ENCODE measurements at regions not wholly inside any gene's neighbourhood (a gene's known extent, or its start where the extent isn't known, plus 50 kb on each side); places are given as distances from the start of the nearest gene placed in this dataset.
A peak's percentile ranks its signal among the peaks of the same experiment; 100 is the strongest.
"Not testable (repeated sequence)": the region's sequence is repeated elsewhere in the genome, so short reads cannot be mapped to it uniquely, and the experiment has no call there.

DNA sequence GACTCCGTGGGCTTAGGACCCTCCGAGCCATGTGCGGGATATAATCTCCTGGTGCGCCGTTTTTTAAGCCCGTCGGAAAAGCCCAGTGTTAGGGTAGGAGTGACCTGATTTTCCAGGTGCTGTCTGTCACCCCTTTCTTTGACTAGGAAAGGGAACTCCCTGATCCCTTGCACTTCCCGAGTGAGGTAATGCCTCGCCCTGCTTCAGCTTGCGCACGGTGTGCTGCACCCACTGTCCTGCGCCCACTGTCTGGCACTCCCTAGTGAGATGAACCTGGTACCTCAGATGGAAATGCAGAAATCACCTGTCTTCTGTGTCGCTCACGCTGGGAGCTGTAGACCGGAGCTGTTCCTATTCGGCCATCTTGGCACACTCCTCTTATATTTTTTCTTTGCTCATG is 95.1 kb upstream of the FRMD4B start:
- DNase-seq: not testable (repeated sequence)

DNA sequence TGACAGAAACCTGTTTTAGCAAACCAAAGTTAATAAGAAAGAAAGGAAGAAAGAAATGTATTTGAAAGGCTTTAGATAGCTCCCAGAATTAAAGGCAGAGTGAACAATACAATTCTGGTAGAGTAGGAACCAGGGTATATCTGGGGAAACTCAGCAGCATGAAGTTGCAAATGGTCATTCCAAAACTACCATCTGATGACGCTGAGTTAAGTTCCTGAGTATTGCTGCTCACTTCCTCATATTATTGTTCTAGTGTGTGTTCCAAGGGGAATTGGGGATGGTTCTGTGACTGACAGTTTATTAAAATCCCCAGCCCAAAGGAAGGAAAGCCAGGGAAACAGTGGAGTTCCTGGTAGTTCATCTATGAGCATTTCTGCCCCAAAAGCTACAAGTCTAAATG is 88.3 kb upstream of the FRMD4B start:
- DNase-seq: no peak

DNA sequence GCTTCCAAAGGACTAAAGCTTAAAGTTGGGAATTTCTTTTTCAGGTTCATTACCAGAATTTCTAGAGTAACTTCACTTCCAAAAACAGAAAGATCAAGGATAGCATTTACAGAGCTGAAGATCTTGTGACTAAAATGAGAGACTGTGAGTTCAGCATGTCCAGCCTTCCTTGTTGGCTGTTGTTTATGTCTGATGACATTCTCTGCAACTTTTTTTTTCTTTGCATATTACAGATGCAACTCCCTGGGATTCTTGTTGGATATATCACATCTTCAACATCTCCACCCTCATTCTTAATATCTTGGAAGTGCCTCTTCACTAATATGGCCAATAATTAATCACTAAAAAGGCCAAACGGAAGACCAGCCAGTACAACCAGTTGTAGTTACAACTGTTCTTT is 86.2 kb upstream of the FRMD4B start:
- no peak for DNase-seq

DNA sequence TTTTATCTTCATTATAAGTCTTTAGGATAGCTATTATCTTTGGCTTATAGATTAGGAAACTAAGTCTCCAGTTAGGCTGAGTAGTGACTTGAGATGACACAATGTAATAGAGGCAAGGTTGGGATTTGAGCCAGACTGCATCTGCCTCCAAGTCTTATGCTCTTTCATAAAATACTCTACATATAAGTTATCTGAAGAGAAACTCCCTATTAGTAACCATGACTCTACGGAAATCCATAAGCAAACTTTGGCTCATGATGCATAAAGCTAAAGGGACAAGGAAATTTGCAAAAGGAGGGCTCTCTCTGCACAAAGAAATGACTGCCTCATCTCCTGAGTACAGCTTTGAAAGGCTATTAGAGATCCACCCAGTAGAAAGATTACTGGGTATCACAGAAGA is 77.6 kb upstream of the FRMD4B start:
- DNase-seq: no peak

DNA sequence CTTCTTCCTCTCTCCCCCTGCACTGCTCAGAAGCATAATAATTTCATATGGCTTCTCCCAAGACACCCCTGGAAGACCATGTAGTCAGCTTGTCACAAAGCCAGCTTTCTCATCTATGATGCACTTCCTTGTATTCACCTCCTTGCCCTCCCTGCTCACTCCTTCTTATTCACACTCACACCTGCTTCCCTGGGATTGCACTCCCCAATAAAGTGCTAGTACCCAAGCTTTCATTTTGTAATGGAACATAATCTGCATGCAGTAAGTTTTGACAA is 76.9 kb upstream of the FRMD4B start:
- no peak for DNase-seq

DNA sequence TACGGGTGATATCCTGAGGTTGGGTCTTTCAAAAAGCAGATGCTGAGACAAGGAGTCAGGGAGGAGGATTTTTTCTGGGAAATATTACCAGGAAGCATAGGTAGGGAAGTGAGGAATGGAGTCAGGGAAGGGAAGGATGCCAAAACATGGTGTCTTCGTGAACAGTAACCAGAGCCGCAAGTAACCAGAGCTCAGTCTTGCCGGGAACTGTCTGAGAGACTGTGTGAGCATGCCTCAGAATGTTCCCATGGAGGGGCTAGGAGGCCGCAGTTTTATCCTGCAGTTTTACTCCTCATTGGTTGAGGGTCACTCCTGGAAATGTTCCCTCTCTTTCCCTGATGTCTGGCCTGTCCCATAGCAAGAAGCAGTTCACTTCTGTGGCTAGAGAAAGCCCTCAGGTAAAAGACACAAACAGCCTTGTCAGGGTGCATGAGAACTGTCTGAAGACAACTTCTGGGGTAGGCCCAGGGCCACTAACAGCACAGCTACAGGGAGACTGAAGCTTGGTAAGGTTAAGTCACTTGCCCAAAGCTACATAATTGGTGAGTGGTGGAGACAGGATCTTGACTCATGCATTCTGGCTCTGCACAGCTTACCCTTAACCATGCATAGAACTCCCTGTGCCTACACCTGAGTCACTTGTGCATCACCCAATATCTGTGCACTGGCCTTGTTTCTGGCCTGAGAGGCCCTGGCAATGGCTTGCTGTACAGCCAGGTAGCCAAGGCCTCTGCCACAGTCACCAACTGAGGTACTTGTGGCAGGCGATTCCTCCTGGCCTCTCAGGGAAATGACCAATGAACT is 76.3 kb upstream of the FRMD4B start:
- no peak for DNase-seq

DNA sequence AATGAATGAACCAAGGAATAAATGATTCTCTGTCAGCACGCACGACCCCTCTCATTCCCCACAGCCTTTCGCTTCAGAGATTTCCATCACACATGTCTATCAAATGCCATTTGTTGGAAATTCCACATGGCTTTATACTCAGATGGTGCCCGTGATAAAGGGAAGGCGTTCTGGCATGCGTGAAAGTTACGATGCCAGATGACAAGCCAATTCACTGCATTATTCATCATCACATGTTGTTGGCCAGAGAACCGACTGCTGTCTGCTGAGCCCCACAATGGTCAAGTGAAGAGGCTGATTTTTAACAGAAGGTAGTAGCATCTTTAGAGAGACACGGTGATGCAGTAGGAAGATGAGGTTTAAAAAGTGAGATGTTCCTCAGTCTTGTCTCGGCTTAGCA is 74.1 kb upstream of the FRMD4B start:
- no peak for DNase-seq

DNA sequence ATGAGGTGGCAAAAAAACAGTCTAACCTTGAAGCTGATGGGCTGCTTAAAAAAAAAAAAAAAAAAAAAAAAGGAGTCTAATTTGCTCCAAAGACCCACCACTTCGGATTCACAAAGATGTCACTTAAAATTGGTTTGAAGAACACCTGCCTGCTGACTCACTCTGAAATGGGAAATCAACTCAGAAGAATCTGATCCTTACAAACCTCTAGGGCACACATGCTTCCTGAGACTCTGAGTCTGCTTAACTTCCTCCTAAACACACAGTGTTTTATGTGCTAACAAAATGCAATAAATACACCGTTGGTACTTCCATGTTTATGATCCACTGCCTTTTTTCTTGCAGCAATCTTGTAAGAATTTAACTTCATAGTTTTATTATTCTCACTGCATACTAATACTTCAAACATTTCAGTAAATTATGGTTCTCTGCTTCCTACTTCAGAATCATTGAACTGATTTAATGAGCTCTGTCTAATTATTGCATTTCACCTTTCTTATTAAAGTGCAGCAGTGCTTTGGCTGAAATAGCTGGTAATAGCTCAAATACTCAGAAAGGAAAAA is 73.0 kb upstream of the FRMD4B start:
- DNase-seq: peak; percentile 24

DNA sequence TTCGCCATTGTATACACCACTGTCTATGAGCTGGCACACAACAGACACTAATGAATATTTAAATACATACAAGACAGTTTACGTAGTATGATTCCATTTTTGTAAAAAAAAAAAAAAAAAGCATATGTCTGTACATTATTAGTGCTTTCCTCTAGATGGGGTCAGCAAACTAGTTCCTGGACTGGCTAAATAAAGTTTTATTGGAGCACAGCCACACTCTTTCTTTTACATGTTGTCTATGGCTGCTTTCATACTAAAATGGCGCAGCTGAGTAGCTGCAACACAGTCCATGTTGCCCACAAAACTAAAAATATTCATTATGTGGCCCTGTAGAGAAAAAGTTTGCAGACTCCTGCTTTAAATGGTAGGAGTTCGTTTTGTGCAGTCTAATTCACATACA is 70.7 kb upstream of the FRMD4B start:
- DNase-seq: no peak

DNA sequence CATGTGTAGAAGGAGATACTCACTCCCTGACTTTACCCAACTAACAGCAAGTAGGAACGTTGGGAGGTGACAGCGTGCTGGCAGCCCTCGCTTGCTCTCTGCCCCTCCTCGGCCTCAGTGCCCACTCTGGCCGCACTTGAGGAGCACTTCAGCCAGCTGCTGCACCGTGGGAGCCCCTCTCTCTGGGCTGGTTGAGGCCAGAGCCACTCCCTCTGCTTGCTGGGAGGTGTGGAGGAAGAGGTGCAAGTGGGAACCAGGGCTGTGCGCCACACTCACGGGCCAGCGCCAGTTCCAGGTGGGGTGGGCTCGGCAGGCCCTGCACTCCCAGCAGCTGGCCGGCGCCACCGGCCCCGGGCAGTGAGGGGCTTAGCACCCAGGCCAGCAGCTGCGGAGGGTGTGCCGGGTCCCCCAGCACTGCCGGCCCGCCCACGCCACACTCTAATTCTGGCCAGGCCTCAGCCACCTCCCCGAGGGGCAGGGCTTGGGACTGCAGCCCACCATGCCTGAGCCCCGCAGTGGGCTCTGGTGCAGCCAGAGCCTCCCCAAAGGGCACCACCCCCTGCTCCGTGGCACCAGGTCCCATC is 68.4 kb upstream of the FRMD4B start:
- no peak for DNase-seq

DNA sequence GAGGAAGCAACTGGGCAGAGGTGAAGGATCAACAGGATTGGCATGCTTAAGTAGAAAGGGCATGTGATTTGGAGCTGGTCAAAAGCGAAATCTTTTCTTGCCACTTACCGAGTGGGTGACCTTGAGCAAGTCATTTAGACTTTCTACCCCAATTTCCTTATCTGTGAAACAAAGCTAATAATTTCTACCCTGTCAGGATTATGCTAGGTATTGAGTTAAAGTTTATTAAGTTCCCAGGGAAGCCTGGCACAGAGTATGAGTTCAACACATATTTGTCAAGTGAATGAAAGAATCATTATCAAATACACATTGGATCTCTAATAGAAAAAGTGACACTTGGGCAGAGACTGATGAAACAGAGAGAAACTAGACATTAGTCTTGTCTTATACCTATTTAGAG is 66.4 kb upstream of the FRMD4B start:
- no peak for DNase-seq

DNA sequence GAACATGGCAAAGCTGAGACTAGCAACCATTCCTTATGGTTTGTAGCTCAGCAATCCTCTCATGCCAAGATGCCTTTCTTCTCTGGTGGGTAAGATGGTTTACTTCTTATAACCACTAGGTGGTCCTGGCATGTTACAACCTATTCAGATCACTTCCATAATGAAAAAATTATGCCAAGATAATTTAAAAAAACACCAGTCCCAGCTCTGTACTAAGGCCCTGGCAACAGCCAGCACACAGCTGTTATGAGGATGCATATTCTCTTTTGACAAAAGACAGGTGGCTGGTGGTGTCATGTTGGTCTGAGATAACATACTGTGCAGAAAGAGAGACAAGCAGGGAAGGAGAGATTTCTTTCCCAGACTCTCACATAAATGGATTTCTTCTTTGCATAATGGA is 65.7 kb upstream of the FRMD4B start:
- DNase-seq: peak; percentile 2

DNA sequence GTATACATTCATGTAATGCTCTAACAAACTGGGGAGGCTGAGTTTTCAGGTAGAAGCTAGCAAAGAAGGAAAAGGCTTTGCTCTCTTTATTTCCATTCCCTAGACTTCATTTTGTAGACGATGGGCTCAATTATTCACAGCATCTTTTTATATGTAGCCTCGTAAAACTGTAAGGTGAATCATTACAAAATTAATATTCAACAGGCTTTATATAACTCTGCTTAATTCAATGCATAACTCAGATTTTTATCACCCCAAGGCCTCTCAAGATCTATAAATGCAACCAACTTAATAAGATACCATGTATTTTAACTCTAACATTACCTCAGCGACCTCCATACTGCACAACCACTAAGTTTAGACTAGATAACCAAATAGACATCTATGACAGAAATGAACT is 63.0 kb upstream of the FRMD4B start:
- DNase-seq: no peak

DNA sequence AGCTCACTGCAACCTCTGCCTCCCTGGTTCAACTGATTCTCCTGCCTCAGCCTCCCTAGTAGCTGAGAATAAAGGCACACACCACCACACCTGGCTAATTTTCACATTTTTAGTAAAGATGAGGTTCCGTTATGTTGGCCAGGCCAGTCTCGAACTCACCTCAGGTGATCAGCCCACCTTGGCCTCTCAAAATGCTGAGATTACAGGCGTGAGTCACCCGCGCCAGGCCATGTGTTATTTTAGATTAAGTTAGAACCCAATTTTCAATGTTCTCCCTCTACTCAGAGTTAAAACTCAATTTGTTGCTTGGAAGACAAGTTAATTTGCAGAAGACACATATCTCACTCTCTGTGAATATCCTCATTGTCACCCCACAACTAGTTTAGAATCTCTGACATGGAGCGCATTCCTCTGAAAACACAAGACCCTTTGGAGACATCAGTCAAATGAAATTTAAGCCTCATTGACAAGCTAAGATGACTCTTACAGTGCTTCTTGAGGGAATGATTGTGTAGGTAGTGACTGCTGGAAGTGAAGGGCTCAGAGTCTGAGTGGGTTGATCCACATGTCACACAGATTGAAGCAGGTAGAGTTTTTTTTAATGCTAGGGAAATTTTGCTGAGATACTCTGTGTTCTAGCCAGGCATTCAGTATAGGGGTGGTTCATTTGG is 60.6 kb upstream of the FRMD4B start:
- no peak for DNase-seq

DNA sequence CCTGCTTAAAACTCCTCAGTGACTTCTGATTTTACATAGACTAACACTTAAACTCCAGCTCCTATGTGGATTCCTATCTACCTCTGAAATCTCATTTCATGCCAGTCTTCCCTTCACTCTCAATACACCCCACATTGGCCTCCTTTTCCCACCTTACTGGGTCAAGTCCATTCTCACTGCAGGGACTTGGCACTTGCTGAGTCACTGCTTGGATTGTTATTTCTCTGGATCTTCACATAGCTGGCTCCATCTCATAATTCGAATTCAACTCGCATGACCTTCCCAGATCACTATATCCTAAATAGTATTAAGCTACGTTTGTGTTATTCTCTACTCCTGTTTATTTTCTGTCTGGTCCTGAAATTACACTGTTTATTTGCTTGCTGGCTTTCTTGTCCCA is 59.6 kb upstream of the FRMD4B start:
- DNase-seq: no peak

DNA sequence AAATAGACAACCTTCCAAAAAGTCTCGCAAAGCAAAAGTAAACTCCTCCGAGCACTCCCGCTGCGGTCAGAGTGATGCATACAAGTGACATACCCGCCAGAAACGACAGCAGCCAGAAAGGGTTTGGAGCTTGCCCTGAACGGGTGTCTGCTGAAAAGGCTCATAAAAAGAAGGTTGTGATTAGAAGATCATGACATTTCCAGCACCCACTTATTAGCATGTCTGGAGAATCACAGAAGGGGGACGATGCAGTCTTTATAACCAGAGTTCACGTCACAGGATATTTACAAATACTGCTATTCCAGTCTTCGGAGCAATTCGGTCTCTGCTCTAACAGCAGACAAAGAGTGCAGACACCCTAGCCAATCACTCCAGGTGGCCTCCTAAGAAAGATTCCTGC is 59.1 kb upstream of the FRMD4B start:
- no peak for DNase-seq

DNA sequence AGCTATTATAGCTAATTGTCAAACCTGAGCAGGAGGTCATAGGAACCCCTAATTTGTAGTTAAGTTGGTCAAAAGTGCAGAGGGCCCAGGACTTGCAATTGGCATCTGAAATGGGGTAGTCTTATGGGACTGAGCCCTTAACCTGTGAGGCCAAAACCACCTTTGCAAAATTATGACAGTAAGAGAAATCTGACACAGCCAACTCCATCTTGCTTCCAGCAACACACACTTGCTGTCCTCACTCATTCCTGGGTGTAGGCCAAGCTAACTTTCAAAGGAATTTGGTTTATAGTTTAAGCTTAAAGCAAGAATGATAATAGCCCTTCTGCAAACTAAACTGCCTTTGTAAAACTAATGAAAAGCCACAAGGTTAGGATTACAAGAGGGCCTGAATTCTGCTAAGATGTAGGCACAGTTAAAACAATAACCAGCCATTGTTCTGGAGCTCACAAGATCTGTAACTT is 57.6 kb upstream of the FRMD4B start:
- DNase-seq: no peak

DNA sequence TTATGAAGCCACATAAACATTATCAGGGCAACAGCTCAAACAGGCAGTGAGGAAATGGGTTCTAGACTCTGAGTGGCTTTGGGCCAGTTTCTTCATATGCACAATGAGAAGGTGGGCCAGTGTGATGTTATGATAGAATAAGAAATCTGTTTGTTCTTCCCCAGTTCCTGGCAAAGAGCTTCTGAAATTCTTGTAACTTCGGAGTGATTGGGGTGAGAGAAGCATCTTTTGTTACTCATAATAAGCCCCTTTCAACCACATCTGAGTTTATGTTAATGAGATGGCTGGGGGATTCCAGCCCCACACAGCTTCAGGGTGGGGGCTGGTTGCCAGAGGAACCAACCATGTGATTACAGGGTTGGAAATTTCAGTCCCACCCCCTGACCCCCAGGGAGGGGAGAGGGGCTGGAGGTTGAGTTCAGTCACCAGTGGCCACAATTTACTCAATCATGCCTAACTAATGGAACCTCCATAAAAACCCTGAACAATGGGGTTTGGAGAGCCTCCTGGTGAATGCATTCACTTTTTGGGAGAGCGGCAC is 57.0 kb upstream of the FRMD4B start:
- no peak for DNase-seq

DNA sequence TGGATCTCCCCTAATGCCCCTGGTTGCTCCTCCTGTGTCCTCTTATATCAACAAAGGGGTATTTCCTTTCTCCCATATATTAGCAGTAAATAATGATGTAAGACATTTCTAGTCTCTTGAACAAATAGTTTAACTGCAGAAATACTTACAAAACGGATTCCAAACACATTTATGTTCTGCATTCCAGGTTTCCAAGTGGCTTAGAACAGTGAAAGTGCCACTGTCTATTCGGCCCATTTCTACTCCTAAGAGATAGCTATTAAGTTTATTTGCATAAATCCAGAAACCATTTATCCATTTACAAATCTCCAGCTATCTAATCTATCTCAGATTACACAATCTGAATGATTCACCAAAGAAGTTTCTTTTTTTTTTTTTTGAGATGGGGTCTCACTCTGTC is 55.8 kb upstream of the FRMD4B start:
- DNase-seq: no peak

DNA sequence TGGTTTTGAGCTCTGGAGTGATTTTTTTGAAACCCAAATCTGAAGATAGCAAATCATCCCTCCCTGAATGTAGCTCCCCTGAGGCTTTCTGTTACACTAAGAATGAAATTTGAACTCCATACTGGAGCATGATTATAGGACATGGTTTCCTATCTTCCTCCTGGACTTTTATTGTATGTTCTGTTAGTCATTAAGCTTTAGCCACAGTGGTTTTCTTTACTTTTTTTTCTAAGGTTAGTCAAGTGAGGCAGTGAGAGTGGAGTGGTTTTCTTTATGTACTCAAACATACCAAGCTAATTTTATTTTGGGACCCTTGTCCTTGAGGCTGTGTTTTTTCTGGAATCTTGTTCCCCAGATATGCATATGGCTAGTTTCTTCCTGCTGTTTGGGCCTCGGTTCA is 55.2 kb upstream of the FRMD4B start:
- DNase-seq: no peak

DNA sequence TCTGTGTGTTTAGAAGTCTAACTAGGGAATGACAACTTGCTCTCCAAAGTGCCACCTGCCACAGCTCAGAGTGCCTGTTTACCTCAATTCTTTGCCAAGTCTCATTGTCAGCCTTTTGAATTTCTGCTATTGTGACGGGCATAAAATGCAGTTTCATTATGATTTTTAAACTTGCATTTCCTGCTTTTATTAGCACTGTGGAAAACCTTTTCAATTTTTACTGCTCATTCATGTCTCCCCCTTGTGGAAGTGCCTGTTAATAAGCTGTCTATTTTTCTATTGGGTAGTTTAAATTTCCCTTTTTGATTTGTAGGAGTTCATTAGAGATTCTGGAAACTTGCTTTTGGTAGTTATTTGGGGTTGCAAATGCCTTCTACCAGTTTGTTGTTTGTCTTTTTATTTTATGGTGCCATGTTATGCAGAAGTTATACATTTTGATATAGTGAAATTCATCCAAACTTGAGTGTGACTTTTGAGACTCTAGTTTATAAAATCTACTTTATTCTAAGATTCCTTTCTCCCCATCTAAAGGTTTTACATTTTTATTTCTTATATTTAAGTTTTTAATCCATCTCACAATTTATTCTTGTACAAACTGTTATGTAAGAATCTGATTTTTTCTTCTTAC is 53.9 kb upstream of the FRMD4B start:
- peak; percentile 44 for DNase-seq

DNA sequence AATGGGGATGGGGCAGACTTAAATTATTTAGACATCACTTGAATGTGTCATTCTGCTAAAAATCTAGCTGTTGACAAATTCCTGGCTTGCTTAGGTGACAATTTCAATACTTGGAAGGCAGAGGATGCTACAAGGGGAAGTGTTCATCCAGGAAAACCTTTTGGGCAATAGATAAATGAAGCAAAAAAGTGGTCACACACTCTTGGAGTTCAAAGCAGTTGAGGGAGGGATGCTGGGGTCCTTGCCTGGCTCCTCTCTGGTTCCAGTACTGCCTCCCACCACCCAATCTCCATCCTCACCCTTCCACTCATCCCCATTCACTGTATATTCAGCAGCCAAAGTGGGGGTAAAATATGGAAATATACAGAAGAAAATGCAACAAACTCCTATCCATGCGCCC is 52.6 kb upstream of the FRMD4B start:
- no peak for DNase-seq
